ENCODE measurements at regions not wholly inside any gene's neighbourhood (a gene's known extent, or its start where the extent isn't known, plus 50 kb on each side); places are given as distances from the start of the nearest gene placed in this dataset.

- CTCF ChIA-PET: no interaction called here
- POLR2A ChIA-PET: no interaction called here
These were observed 261.5 kb downstream of the BMP2 start for GRCh38 chr20:7029019-7029418.

- CTCF ChIA-PET: no interaction called here
- POLR2A ChIA-PET: no interaction called here
These were observed 263.7 kb downstream of the BMP2 start for GRCh38 chr20:7031222-7031621.

- CTCF ChIA-PET: no interaction called here
- POLR2A ChIA-PET: no interaction called here
These were observed 270.5 kb downstream of the BMP2 start for GRCh38 chr20:7038029-7038428.

GRCh38 chr20:7057611-7058010 lies 290.1 kb downstream of the BMP2 start:
- POLR2A ChIA-PET: no interaction called here
- CTCF ChIA-PET: no interaction called here

GRCh38 chr20:7078804-7079203 lies 311.3 kb downstream of the BMP2 start:
- ChIA-PET CTCF (no interaction called here), POLR2A (no interaction called here)

GRCh38 chr20:7080472-7080871 lies 313.0 kb downstream of the BMP2 start:
- ChIA-PET POLR2A (no interaction called here), CTCF (no interaction called here)

GRCh38 chr20:7085467-7085866 lies 318.0 kb downstream of the BMP2 start:
- ChIA-PET CTCF (no interaction called here), POLR2A (no interaction called here)

- POLR2A ChIA-PET: no interaction called here
- CTCF ChIA-PET: no interaction called here
These were observed 320.3 kb downstream of the BMP2 start for GRCh38 chr20:7087803-7088202.

GRCh38 chr20:7090001-7090400 lies 322.5 kb downstream of the BMP2 start:
- ChIA-PET CTCF (no interaction called here), POLR2A (no interaction called here)

- CTCF ChIA-PET: no interaction called here
- POLR2A ChIA-PET: no interaction called here
These were observed 323.3 kb downstream of the BMP2 start for GRCh38 chr20:7090811-7091210.

GRCh38 chr20:7091655-7092054 lies 324.2 kb downstream of the BMP2 start:
- POLR2A ChIA-PET: no interaction called here
- CTCF ChIA-PET: no interaction called here

GRCh38 chr20:7094438-7094997 lies 327.0 kb downstream of the BMP2 start:
- CTCF ChIA-PET: no interaction called here
- POLR2A ChIA-PET: no interaction called here

- ChIA-PET POLR2A (no interaction called here), CTCF (no interaction called here)
These were observed 339.4 kb downstream of the BMP2 start for GRCh38 chr20:7106910-7107309.

- POLR2A ChIA-PET: no interaction called here
These were observed 341.4 kb downstream of the BMP2 start for GRCh38 chr20:7108929-7109328.

GRCh38 chr20:7113577-7114466 lies 346.3 kb downstream of the BMP2 start:
- ChIA-PET CTCF (no interaction called here), POLR2A (no interaction called here)

More at GRCh38 chr20:7108929-7109328, 341.4 kb downstream of the BMP2 start:
- CTCF ChIA-PET: no interaction called here

- CTCF ChIA-PET: no interaction called here
- POLR2A ChIA-PET: no interaction called here
These were observed 356.0 kb downstream of the BMP2 start for GRCh38 chr20:7123457-7123856.

- CTCF ChIA-PET: no interaction called here
- POLR2A ChIA-PET: no interaction called here
These were observed 356.6 kb downstream of the BMP2 start for GRCh38 chr20:7124120-7124519.

GRCh38 chr20:7136886-7137285 lies 369.4 kb downstream of the BMP2 start:
- ChIA-PET CTCF (no interaction called here), POLR2A (no interaction called here)

- ChIA-PET POLR2A (no interaction called here), CTCF (no interaction called here)
These were observed 370.1 kb downstream of the BMP2 start for GRCh38 chr20:7137395-7138151.

GRCh38 chr20:7144464-7144863 lies 377.0 kb downstream of the BMP2 start:
- ChIA-PET POLR2A (no interaction called here), CTCF (no interaction called here)

GRCh38 chr20:7146552-7147219 lies 379.2 kb downstream of the BMP2 start:
- CTCF ChIA-PET: no interaction called here
- POLR2A ChIA-PET: no interaction called here

Measured in activated CD8-positive, alpha-beta memory T cell treated with anti-CD3 and anti-CD28 coated beads for 36 hours (primary cell).